ENCODE measurements at regions not wholly inside any gene's neighbourhood (a gene's known extent, or its start where the extent isn't known, plus 50 kb on each side); places are given as distances from the start of the nearest gene placed in this dataset.

- Histone ChIP-seq H2AFZ (ENCODE audit: low read length, unreplicated experiment) (no peak overlapping the region), H3K4me3 (ENCODE audit: low read depth, low read length) (no peak overlapping the region), H3K36me3 (ENCODE audit: insufficient read depth, low read length) (no peaks in the 10 kb centered on the region), H3K27ac (ENCODE audit: low read depth, low read length) (no peak overlapping the region), H3K79me2 (ENCODE audit: control insufficient read depth, insufficient read depth, low read length, unreplicated experiment) (no peaks in the 10 kb centered on the region), H3K4me1 (ENCODE audit: control insufficient read depth, insufficient read depth, low read length, unreplicated experiment) (no peaks in the 10 kb centered on the region), H3K27me3 (ENCODE audit: insufficient read depth, low read length) (no peaks in the 10 kb centered on the region)
These were observed 838.3 kb downstream of the VGLL3 start for GRCh38 chr3:86152620-86153019.

GRCh38 chr3:86149054-86149453 is 841.9 kb downstream of the VGLL3 start:
- H3K27me3 ChIP-seq (ENCODE audit: insufficient read depth, low read length) = no peaks in the 10 kb centered on the region
- H3K36me3 ChIP-seq (ENCODE audit: insufficient read depth, low read length) = no peaks in the 10 kb centered on the region
- no peaks in the 10 kb centered on the region for H3K79me2 ChIP-seq (ENCODE audit: control insufficient read depth, insufficient read depth, low read length, unreplicated experiment)
- H3K27ac ChIP-seq (ENCODE audit: low read depth, low read length) = no peak overlapping the region
- no peak overlapping the region for H2AFZ ChIP-seq (ENCODE audit: low read length, unreplicated experiment)
- H3K4me3 ChIP-seq (ENCODE audit: low read depth, low read length) = no peak overlapping the region
- no peaks in the 10 kb centered on the region for H3K4me1 ChIP-seq (ENCODE audit: control insufficient read depth, insufficient read depth, low read length, unreplicated experiment)

GRCh38 chr3:86147119-86147518 is 843.8 kb downstream of the VGLL3 start:
- Histone ChIP-seq H3K36me3 (ENCODE audit: insufficient read depth, low read length) (no peaks in the 10 kb centered on the region), H3K4me3 (ENCODE audit: low read depth, low read length) (no peak overlapping the region), H3K4me1 (ENCODE audit: control insufficient read depth, insufficient read depth, low read length, unreplicated experiment) (no peaks in the 10 kb centered on the region), H3K27ac (ENCODE audit: low read depth, low read length) (no peak overlapping the region), H2AFZ (ENCODE audit: low read length, unreplicated experiment) (no peak overlapping the region), H3K27me3 (ENCODE audit: insufficient read depth, low read length) (no peaks in the 10 kb centered on the region), H3K79me2 (ENCODE audit: control insufficient read depth, insufficient read depth, low read length, unreplicated experiment) (no peaks in the 10 kb centered on the region)

- no peak overlapping the region for H2AFZ ChIP-seq (ENCODE audit: low read length, unreplicated experiment)
- H3K27ac ChIP-seq (ENCODE audit: low read depth, low read length) = no peak overlapping the region
- H3K79me2 ChIP-seq (ENCODE audit: control insufficient read depth, insufficient read depth, low read length, unreplicated experiment) = no peaks in the 10 kb centered on the region
- H3K4me1 ChIP-seq (ENCODE audit: control insufficient read depth, insufficient read depth, low read length, unreplicated experiment) = no peaks in the 10 kb centered on the region
- no peaks in the 10 kb centered on the region for H3K27me3 ChIP-seq (ENCODE audit: insufficient read depth, low read length)
- H3K36me3 ChIP-seq (ENCODE audit: insufficient read depth, low read length) = no peaks in the 10 kb centered on the region
- H3K4me3 ChIP-seq (ENCODE audit: low read depth, low read length) = no peak overlapping the region
These were observed 864.4 kb downstream of the VGLL3 start for GRCh38 chr3:86126552-86126951.
